Rectal smooth muscle tissue (tissue), 1 donor: ENCODE measurements at regions not wholly inside any gene's neighbourhood (a gene's known extent, or its start where the extent isn't known, plus 50 kb on each side); places are given as distances from the start of the nearest gene placed in this dataset.

Experiments
- H3K27ac ChIP-seq: one replicate; pipeline ENCODE4 v1.7.0; 2013; ENCODE audit warnings: low read depth, low read length, inconsistent platforms
- H3K27me3 ChIP-seq: one replicate; pipeline ENCODE4 v1.7.0; 2013; ENCODE audit warnings: low read length; ENCODE audit not compliant: control insufficient read depth, insufficient read depth
- H3K36me3 ChIP-seq: one replicate; pipeline ENCODE4 v1.7.0; 2013; ENCODE audit warnings: low read length; ENCODE audit not compliant: control insufficient read depth, insufficient read depth
- H3K4me1 ChIP-seq: one replicate; pipeline ENCODE4 v1.7.0; 2013; ENCODE audit warnings: low read length; ENCODE audit not compliant: control insufficient read depth, insufficient read depth
- H3K4me3 ChIP-seq: one replicate; pipeline ENCODE4 v1.7.0; 2013; ENCODE audit warnings: low read length
- H3K9ac ChIP-seq: one replicate; pipeline ENCODE4 v1.7.0; 2013; ENCODE audit warnings: low read length

- Histone ChIP-seq H3K27ac (no peak overlapping the region), H3K4me3 (no peak overlapping the region), H3K9ac (no peak overlapping the region), H3K4me1 (no peaks in the 10 kb centered on the region), H3K27me3 (no peaks in the 10 kb centered on the region), H3K36me3 (no peaks in the 10 kb centered on the region)
These were observed 56.4 kb upstream of the RBMS1 start for GRCh38 chr2:160550048-160550447.

GRCh38 chr2:160551259-160551658 is 57.7 kb upstream of the RBMS1 start:
- Histone ChIP-seq H3K4me1 (no peaks in the 10 kb centered on the region), H3K27me3 (no peaks in the 10 kb centered on the region), H3K27ac (no peak overlapping the region), H3K4me3 (no peak overlapping the region), H3K9ac (no peak overlapping the region), H3K36me3 (no peaks in the 10 kb centered on the region)

- Histone ChIP-seq H3K4me1 (no peaks in the 10 kb centered on the region), H3K36me3 (no peaks in the 10 kb centered on the region), H3K27ac (no peak overlapping the region), H3K27me3 (no peaks in the 10 kb centered on the region), H3K9ac (no peak overlapping the region), H3K4me3 (no peak overlapping the region)
These were observed 61.9 kb upstream of the RBMS1 start for GRCh38 chr2:160555420-160556071.

GRCh38 chr2:160557903-160558302 is 64.3 kb upstream of the RBMS1 start:
- Histone ChIP-seq H3K4me3 (no peak overlapping the region), H3K27ac (no peak overlapping the region), H3K36me3 (no peaks in the 10 kb centered on the region), H3K4me1 (no peaks in the 10 kb centered on the region), H3K9ac (no peak overlapping the region), H3K27me3 (no peaks in the 10 kb centered on the region)

GRCh38 chr2:160558531-160558930 is 64.9 kb upstream of the RBMS1 start:
- H3K27ac ChIP-seq = no peak overlapping the region
- no peak overlapping the region for H3K9ac ChIP-seq
- H3K27me3 ChIP-seq = no peaks in the 10 kb centered on the region
- H3K4me3 ChIP-seq = no peak overlapping the region
- no peaks in the 10 kb centered on the region for H3K4me1 ChIP-seq
- no peaks in the 10 kb centered on the region for H3K36me3 ChIP-seq

GRCh38 chr2:160561551-160562295 is 68.1 kb upstream of the RBMS1 start:
- no peaks in the 10 kb centered on the region for H3K27me3 ChIP-seq
- H3K9ac ChIP-seq = no peak overlapping the region
- H3K4me1 ChIP-seq = no peaks in the 10 kb centered on the region
- no peak overlapping the region for H3K27ac ChIP-seq
- H3K36me3 ChIP-seq = no peaks in the 10 kb centered on the region
- H3K4me3 ChIP-seq = no peak overlapping the region

GRCh38 chr2:160562730-160563129 is 69.1 kb upstream of the RBMS1 start:
- Histone ChIP-seq H3K4me1 (no peaks in the 10 kb centered on the region), H3K9ac (no peak overlapping the region), H3K36me3 (no peaks in the 10 kb centered on the region), H3K4me3 (no peak overlapping the region), H3K27ac (no peak overlapping the region), H3K27me3 (no peaks in the 10 kb centered on the region)

GRCh38 chr2:160564591-160564990 is 71.0 kb upstream of the RBMS1 start:
- Histone ChIP-seq H3K9ac (no peak overlapping the region), H3K4me3 (no peak overlapping the region), H3K27ac (no peak overlapping the region), H3K4me1 (no peaks in the 10 kb centered on the region), H3K36me3 (no peaks in the 10 kb centered on the region), H3K27me3 (no peaks in the 10 kb centered on the region)

GRCh38 chr2:160565099-160565845 is 71.7 kb upstream of the RBMS1 start:
- Histone ChIP-seq H3K9ac (no peak overlapping the region), H3K36me3 (no peaks in the 10 kb centered on the region), H3K4me1 (no peaks in the 10 kb centered on the region), H3K4me3 (no peak overlapping the region), H3K27me3 (no peaks in the 10 kb centered on the region), H3K27ac (no peak overlapping the region)

GRCh38 chr2:160566717-160567116 is 73.1 kb upstream of the RBMS1 start:
- Histone ChIP-seq H3K9ac (no peak overlapping the region), H3K4me1 (no peaks in the 10 kb centered on the region), H3K27ac (no peak overlapping the region), H3K4me3 (no peak overlapping the region), H3K36me3 (no peaks in the 10 kb centered on the region), H3K27me3 (no peaks in the 10 kb centered on the region)

- Histone ChIP-seq H3K36me3 (no peaks in the 10 kb centered on the region), H3K27me3 (no peaks in the 10 kb centered on the region), H3K4me1 (no peaks in the 10 kb centered on the region), H3K4me3 (no peak overlapping the region), H3K9ac (no peak overlapping the region), H3K27ac (no peak overlapping the region)
These were observed 75.2 kb upstream of the RBMS1 start for GRCh38 chr2:160568856-160569255.

- Histone ChIP-seq H3K27ac (no peak overlapping the region), H3K36me3 (no peaks in the 10 kb centered on the region), H3K27me3 (no peaks in the 10 kb centered on the region), H3K9ac (no peak overlapping the region), H3K4me3 (no peak overlapping the region), H3K4me1 (no peaks in the 10 kb centered on the region)
These were observed 76.8 kb upstream of the RBMS1 start for GRCh38 chr2:160570376-160570775.
